Uterus (tissue), 2 donors: ENCODE measurements at regions not wholly inside any gene's neighbourhood (a gene's known extent, or its start where the extent isn't known, plus 50 kb on each side); places are given as distances from the start of the nearest gene placed in this dataset.

ENCODE experiments used
- CTCF ChIP-seq, 4 experiments: fragments of 200-600 bp in 2 of 4; fragments of 450-650 bp in 2 of 4; sonication (generic) in 2 of 4; IDR thresholded peaks; one replicate each; pipeline ENCODE4 v1.5.1; 2016 to 2019; ENCODE audit warnings: antibody characterized with exemption in 4 of 4, mild to moderate bottlenecking in 2 of 4, moderate library complexity in 1 of 4
- POLR2A ChIP-seq, 2 donors: fragments of 450-650 bp; IDR thresholded peaks; one replicate each; pipeline ENCODE4 v1.6.1; 2016; ENCODE audit warnings: antibody characterized with exemption in 2 of 2, mild to moderate bottlenecking in 1 of 2, moderate library complexity in 1 of 2

GRCh38 chr2:100747996-100748615 is 71.8 kb upstream of the NPAS2 start:
- TF ChIP-seq CTCF (IDR thresholded peaks at IDR 0.05): no peak
- TF ChIP-seq POLR2A (IDR thresholded peaks at IDR 0.05): no peak
